NB4 (cell line): ENCODE measurements at regions not wholly inside any gene's neighbourhood (a gene's known extent, or its start where the extent isn't known, plus 50 kb on each side); places are given as distances from the start of the nearest gene placed in this dataset.

Source experiments
- DNase-seq: peaks from one replicate; pipeline ENCODE4 v3.0.0; 2010; ENCODE audit warnings: low read depth
- H3K4me3 ChIP-seq: one replicate; pipeline ENCODE4 v1.5.1; 2011; ENCODE audit warnings: mild to moderate bottlenecking, low read depth, low read length, moderate library complexity
- MYC ChIP-seq: IDR thresholded peaks from 2 replicates; pipeline ENCODE4 v1.6.1; 2011; ENCODE audit warnings: low read depth, low read length
- POLR2A ChIP-seq: IDR thresholded peaks from 2 replicates; pipeline ENCODE4 v1.6.1; 2011; ENCODE audit warnings: mild to moderate bottlenecking; ENCODE audit not compliant: insufficient read length; ENCODE audit errors: extremely low read depth
- TF ChIP-seq, protein P1 (sequence below): IDR thresholded peaks from 2 replicates; pipeline ENCODE4 v1.6.1; 2011; ENCODE audit warnings: low read depth, low read length
- TF ChIP-seq, protein P2 (sequence below): IDR thresholded peaks from one replicate; pipeline ENCODE4 v1.5.1; 2012; ENCODE audit warnings: low read depth, low read length

GRCh38 chr21:15279482-15279881, 214.7 kb upstream of the NRIP1 start:
- no peak for TF ChIP-seq MYC
- TF ChIP-seq, protein P1, sequence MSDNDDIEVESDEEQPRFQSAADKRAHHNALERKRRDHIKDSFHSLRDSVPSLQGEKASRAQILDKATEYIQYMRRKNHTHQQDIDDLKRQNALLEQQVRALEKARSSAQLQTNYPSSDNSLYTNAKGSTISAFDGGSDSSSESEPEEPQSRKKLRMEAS: no peak
- TF ChIP-seq, protein P2, sequence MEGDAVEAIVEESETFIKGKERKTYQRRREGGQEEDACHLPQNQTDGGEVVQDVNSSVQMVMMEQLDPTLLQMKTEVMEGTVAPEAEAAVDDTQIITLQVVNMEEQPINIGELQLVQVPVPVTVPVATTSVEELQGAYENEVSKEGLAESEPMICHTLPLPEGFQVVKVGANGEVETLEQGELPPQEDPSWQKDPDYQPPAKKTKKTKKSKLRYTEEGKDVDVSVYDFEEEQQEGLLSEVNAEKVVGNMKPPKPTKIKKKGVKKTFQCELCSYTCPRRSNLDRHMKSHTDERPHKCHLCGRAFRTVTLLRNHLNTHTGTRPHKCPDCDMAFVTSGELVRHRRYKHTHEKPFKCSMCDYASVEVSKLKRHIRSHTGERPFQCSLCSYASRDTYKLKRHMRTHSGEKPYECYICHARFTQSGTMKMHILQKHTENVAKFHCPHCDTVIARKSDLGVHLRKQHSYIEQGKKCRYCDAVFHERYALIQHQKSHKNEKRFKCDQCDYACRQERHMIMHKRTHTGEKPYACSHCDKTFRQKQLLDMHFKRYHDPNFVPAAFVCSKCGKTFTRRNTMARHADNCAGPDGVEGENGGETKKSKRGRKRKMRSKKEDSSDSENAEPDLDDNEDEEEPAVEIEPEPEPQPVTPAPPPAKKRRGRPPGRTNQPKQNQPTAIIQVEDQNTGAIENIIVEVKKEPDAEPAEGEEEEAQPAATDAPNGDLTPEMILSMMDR: no peak
- TF ChIP-seq POLR2A: no peak
- DNase-seq: no peak
- H3K4me3 ChIP-seq: no peak overlapping the region

- no peak for DNase-seq
- TF ChIP-seq POLR2A (no peak), MYC (no peak)
- TF ChIP-seq, protein P2: no peak
- TF ChIP-seq, protein P1: no peak
- no peak overlapping the region for H3K4me3 ChIP-seq
These were observed 216.9 kb upstream of the NRIP1 start for GRCh38 chr21:15281714-15282113.

GRCh38 chr21:15282665-15283064, 217.9 kb upstream of the NRIP1 start:
- TF ChIP-seq, protein P2: no peak
- TF ChIP-seq, protein P1: no peak
- TF ChIP-seq POLR2A (no peak), MYC (no peak)
- no peak overlapping the region for H3K4me3 ChIP-seq
- DNase-seq: no peak

- no peak for DNase-seq
- no peak for TF ChIP-seq MYC
- TF ChIP-seq, protein P2: no peak
- no peak for TF ChIP-seq POLR2A
- TF ChIP-seq, protein P1: no peak
- no peak overlapping the region for H3K4me3 ChIP-seq
These were observed 218.3 kb upstream of the NRIP1 start for GRCh38 chr21:15283138-15283537.

GRCh38 chr21:15283789-15284188, 219.0 kb upstream of the NRIP1 start:
- no peak overlapping the region for H3K4me3 ChIP-seq
- TF ChIP-seq MYC (no peak), POLR2A (no peak)
- TF ChIP-seq, protein P2: no peak
- TF ChIP-seq, protein P1: no peak
- no peak for DNase-seq
